A549 (cell line): ENCODE measurements at regions not wholly inside any gene's neighbourhood (a gene's known extent, or its start where the extent isn't known, plus 50 kb on each side); places are given as distances from the start of the nearest gene placed in this dataset.

ENCODE experiments used
- ATAC-seq, 2 experiments: fragments of 200-7000 bp in 1 of 2; fragments of >200 bp in 1 of 2; cut with Nextera tagmentation in 1 of 2; cut with Tn5 transposase in 1 of 2; 3 replicates each; pipeline versions ENCODE4 v1.8.0 to v1.9.1; 2018 to 2020; ENCODE audit warnings: mild to moderate bottlenecking in 1 of 2, moderate library complexity in 1 of 2
- CTCF ChIA-PET: fragments of 300-600 bp; sonication (Branson Sonifier 250); formaldehyde crosslinking; extraction: SDS; loops from one replicate; lab custom pipeline; 2021; ENCODE audit warnings: antibody characterized with exemption, inconsistent platforms; lab: Yijun Ruan, JAX
- POLR2A ChIA-PET: fragments of 350-600 bp; formaldehyde crosslinking; extraction: SDS; loops from one replicate; lab custom pipeline; 2021; ENCODE audit warnings: antibody characterized with exemption, inconsistent platforms; lab: Yijun Ruan, JAX
- DNase-seq, 2 experiments: peaks; one replicate each; pipeline versions ENCODE4 v3.0.0 to v3.0.0-alpha.2; 2011 to 2016; ENCODE audit warnings: low read depth in 1 of 2, low spot score in 1 of 2
- FAIRE-seq: peaks from 2 replicates; lab custom pipeline; 2011; peaks lifted over from hg19 to GRCh38; lab: Jason Lieb, UNC
- H3K27ac ChIP-seq, 2 experiments: fragments of >200 bp; sonication (Bioruptor Twin); formaldehyde crosslinking; 3 replicates each; pipeline ENCODE4 v1.5.1; 2016 to 2017
- H3K4me1 ChIP-seq: fragments of >200 bp; sonication (Bioruptor Twin); formaldehyde crosslinking; 3 replicates; pipeline ENCODE4 v1.6.1; 2016
- H3K4me2 ChIP-seq: fragments of >200 bp; sonication (Bioruptor Twin); formaldehyde crosslinking; 3 replicates; pipeline ENCODE4 v1.6.1; 2016
- H3K4me3 ChIP-seq: fragments of >200 bp; sonication (Bioruptor Twin); formaldehyde crosslinking; 3 replicates; pipeline ENCODE4 v1.5.1; 2016
- H3K9me3 ChIP-seq: fragments of >200 bp; sonication (Bioruptor Twin); formaldehyde crosslinking; 3 replicates; pipeline ENCODE4 v1.6.1; 2016
- CBX2 ChIP-seq: fragments of 200-600 bp; sonication (generic); IDR thresholded peaks from 2 replicates; pipeline ENCODE4 v1.6.1; 2016; ENCODE audit warnings: low read depth, mild to moderate bottlenecking, borderline replicate concordance
- CBX8 ChIP-seq: fragments of 200-600 bp; sonication (generic); IDR thresholded peaks from 2 replicates; pipeline ENCODE4 v1.6.1; 2016
- CEBPB ChIP-seq, 2 experiments: fragments of >200 bp in 1 of 2; sonication (Bioruptor Twin) in 1 of 2; formaldehyde crosslinking in 1 of 2; IDR thresholded peaks; 2 replicates each; pipeline ENCODE4 v1.6.1; 2012 to 2016
- CTCF ChIP-seq: fragments of >200 bp; sonication (Bioruptor Twin); formaldehyde crosslinking; IDR thresholded peaks from 3 replicates; pipeline ENCODE4 v1.5.1; 2016
- EHMT2 ChIP-seq: fragments of 200-600 bp; sonication (generic); IDR thresholded peaks from 2 replicates; pipeline ENCODE4 v1.6.1; 2016; ENCODE audit warnings: antibody characterized with exemption, low read depth, mild to moderate bottlenecking, moderate library complexity
- EP300 ChIP-seq, 2 experiments: fragments of >200 bp; sonication (Bioruptor Twin); formaldehyde crosslinking; IDR thresholded peaks; 2 replicates in 1 of 2; 3 replicates in 1 of 2; pipeline ENCODE4 v1.6.1; 2016 to 2017
- ESRRA ChIP-seq: fragments of 150-350 bp; IDR thresholded peaks from 2 replicates; pipeline ENCODE4 v1.6.1; 2014; ENCODE audit warnings: mild to moderate bottlenecking, low read length, borderline replicate concordance
- FOSB ChIP-seq: fragments of 250-450 bp; sonication (Bioruptor Pico); IDR thresholded peaks from 2 replicates; pipeline ENCODE4 v1.5.0; 2020; ENCODE audit warnings: mild to moderate bottlenecking, moderate library complexity
- HDAC2 ChIP-seq: fragments of 200-600 bp; sonication (generic); IDR thresholded peaks from 2 replicates; pipeline ENCODE4 v1.6.1; 2016
- HMGXB4 ChIP-seq: fragments of 250-450 bp; sonication (Bioruptor Pico); IDR thresholded peaks from 2 replicates; pipeline ENCODE4 v1.5.0; 2021; ENCODE audit warnings: mild to moderate bottlenecking, moderate library complexity, borderline replicate concordance
- MAFK ChIP-seq: fragments of 450-650 bp; IDR thresholded peaks from 2 replicates; pipeline ENCODE4 v1.6.1; 2014; ENCODE audit not compliant: partially characterized antibody
- MAZ ChIP-seq: fragments of 150-350 bp; IDR thresholded peaks from 2 replicates; pipeline ENCODE4 v1.6.1; 2014; ENCODE audit warnings: antibody characterized with exemption, low read depth, low read length, borderline replicate concordance
- MYC ChIP-seq: IDR thresholded peaks from 2 replicates; pipeline ENCODE4 v1.6.1; 2012; ENCODE audit warnings: mild to moderate bottlenecking, inconsistent platforms, low read length, improper control_type of control experiment, borderline replicate concordance
- RARB ChIP-seq: fragments of 250-450 bp; sonication (Bioruptor Pico); IDR thresholded peaks from 2 replicates; pipeline ENCODE4 v1.8.0; 2021; ENCODE audit warnings: mild to moderate bottlenecking, moderate library complexity
- RNF2 ChIP-seq: fragments of 200-600 bp; sonication (generic); IDR thresholded peaks from 2 replicates; pipeline ENCODE4 v1.6.1; 2016; ENCODE audit warnings: low read depth, mild to moderate bottlenecking, antibody characterized with exemption, moderate library complexity, borderline replicate concordance
- SMC3 ChIP-seq: fragments of >200 bp; sonication (Bioruptor Twin); formaldehyde crosslinking; IDR thresholded peaks from 3 replicates; pipeline ENCODE4 v1.6.1; 2018; ENCODE audit warnings: inconsistent platforms
- SREBF2 ChIP-seq: fragments of 450-650 bp; IDR thresholded peaks from 2 replicates; pipeline ENCODE4 v1.6.1; 2014; ENCODE audit warnings: mild to moderate bottlenecking, moderate library complexity
- TFCP2L1 ChIP-seq: fragments of 250-450 bp; sonication (Bioruptor Pico); IDR thresholded peaks from 2 replicates; pipeline ENCODE4 v1.5.0; 2021; ENCODE audit warnings: mild to moderate bottlenecking
- USF2 ChIP-seq: fragments of 450-650 bp; IDR thresholded peaks from 2 replicates; pipeline ENCODE4 v1.6.1; 2014; ENCODE audit warnings: antibody characterized with exemption
- ZC3H11A ChIP-seq: fragments of 450-650 bp; IDR thresholded peaks from 2 replicates; pipeline ENCODE4 v1.6.1; 2014; ENCODE audit warnings: antibody characterized with exemption, mild to moderate bottlenecking
- ZFP36 ChIP-seq: fragments of 450-650 bp; IDR thresholded peaks from 2 replicates; pipeline ENCODE4 v1.6.1; 2014; ENCODE audit warnings: borderline replicate concordance; ENCODE audit not compliant: partially characterized antibody
- ZSCAN20 ChIP-seq: fragments of 250-450 bp; sonication (Bioruptor Pico); IDR thresholded peaks from 2 replicates; pipeline ENCODE4 v1.8.0; 2022; ENCODE audit warnings: mild to moderate bottlenecking, moderate library complexity
- WGBS: methylation state at CpG from one replicate; pipeline ENCODE4 v1.1.6; 2017; ENCODE audit errors: missing lambda C conversion rate; 5-methylcytosine and 5-hydroxymethylcytosine counted together
- TF ChIP-seq, protein P1 (sequence below): IDR thresholded peaks from 2 replicates; pipeline ENCODE4 v1.6.1; 2012
- TF ChIP-seq, protein P2 (sequence below): fragments of 250-450 bp; sonication (Bioruptor Pico); IDR thresholded peaks from 2 replicates; pipeline ENCODE4 v1.5.0; 2020; ENCODE audit warnings: low read depth, mild to moderate bottlenecking, moderate library complexity
- TF ChIP-seq, protein P3 (sequence below): fragments of >200 bp; sonication (Bioruptor Twin); formaldehyde crosslinking; IDR thresholded peaks from 2 replicates; pipeline ENCODE4 v1.6.1; 2016

DNA sequence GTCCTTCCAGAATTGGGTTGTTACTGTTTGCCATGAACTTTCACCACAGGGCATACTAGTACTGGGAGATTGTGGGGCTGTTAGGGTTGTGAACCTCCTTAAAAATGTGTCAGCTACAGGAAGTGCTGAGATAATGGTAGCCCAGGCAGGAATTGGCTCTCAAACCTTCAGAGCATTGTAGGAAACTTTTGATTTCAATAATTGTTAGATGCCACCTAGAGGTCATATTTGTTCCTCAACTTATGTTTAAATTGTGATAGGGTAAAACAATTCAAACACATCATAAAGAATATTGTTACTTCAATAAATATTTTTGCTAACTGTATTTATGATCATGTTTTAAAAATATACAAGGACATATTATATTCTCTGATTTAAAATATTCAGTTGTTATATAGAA lies 594.6 kb downstream of the ADCYAP1 start:
- ChIA-PET CTCF (no interaction called here), POLR2A (no interaction called here)
- ATAC-seq (no peak), FAIRE-seq (no peak), DNase-seq (no peak)
- TF ChIP-seq USF2 (no peak), ESRRA (no peak), TFCP2L1 (no peak)
- TF ChIP-seq, protein P1, sequence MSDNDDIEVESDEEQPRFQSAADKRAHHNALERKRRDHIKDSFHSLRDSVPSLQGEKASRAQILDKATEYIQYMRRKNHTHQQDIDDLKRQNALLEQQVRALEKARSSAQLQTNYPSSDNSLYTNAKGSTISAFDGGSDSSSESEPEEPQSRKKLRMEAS = no peak
- Histone ChIP-seq H3K4me3 (no peak overlapping the region), H3K27ac (no peak overlapping the region), H3K9me3 (no peaks in the 10 kb centered on the region), H3K4me2 (no peak overlapping the region), H3K4me1 (no peaks in the 10 kb centered on the region)

GRCh38 chr18:1503847-1504246 lies 599.2 kb downstream of the ADCYAP1 start:
- H3K27ac ChIP-seq = no peak overlapping the region
- TF ChIP-seq HDAC2 (no peak), ZC3H11A (no peak), EP300 (IDR thresholded peaks at IDR 0.05) (no peak), RARB (no peak), FOSB (CRISPR knock-in tag) (no peak), MAFK (no peak), HMGXB4 (CRISPR knock-in tag) (no peak), CBX8 (no peak), ZSCAN20 (CRISPR knock-in tag) (no peak), CTCF (no peak), ZFP36 (no peak), TFCP2L1 (no peak), MAZ (no peak), SREBF2 (no peak), CEBPB (IDR thresholded peaks at IDR 0.05) (no peak), EHMT2 (no peak)
- TF ChIP-seq, protein P2, sequence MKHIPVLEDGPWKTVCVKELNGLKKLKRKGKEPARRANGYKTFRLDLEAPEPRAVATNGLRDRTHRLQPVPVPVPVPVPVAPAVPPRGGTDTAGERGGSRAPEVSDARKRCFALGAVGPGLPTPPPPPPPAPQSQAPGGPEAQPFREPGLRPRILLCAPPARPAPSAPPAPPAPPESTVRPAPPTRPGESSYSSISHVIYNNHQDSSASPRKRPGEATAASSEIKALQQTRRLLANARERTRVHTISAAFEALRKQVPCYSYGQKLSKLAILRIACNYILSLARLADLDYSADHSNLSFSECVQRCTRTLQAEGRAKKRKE (CRISPR knock-in tag) = no peak
- TF ChIP-seq, protein P3, sequence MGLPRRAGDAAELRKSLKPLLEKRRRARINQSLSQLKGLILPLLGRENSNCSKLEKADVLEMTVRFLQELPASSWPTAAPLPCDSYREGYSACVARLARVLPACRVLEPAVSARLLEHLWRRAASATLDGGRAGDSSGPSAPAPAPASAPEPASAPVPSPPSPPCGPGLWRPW = no peak
- no peak overlapping the region for H3K4me2 ChIP-seq
- H3K4me1 ChIP-seq = no peaks in the 10 kb centered on the region
- ChIA-PET POLR2A (no interaction called here), CTCF (no interaction called here)
- FAIRE-seq (no peak), DNase-seq (no peak), ATAC-seq (no peak)
- no peak overlapping the region for H3K4me3 ChIP-seq
- 11% methylated on average over 1 of the region's 4 CpGs for WGBS
- no peaks in the 10 kb centered on the region for H3K9me3 ChIP-seq

- Histone ChIP-seq H3K9me3 (no peaks in the 10 kb centered on the region), H3K4me1 (no peaks in the 10 kb centered on the region), H3K4me2 (no peak overlapping the region), H3K27ac (no peak overlapping the region), H3K4me3 (no peak overlapping the region)
- ChIA-PET CTCF (no interaction called here), POLR2A (no interaction called here)
- no peak for FAIRE-seq
- no peak for ATAC-seq
- TF ChIP-seq MYC (no peak), ZFP36 (no peak), EP300 (IDR thresholded peaks at IDR 0.05) (no peak), RNF2 (no peak), SMC3 (no peak), CBX2 (no peak), FOSB (CRISPR knock-in tag) (no peak)
- no peak for DNase-seq
- WGBS = 38% methylated on average over 1 of the region's 1 CpG
These were observed 601.2 kb downstream of the ADCYAP1 start for GRCh38 chr18:1505856-1506255.
